Glutamatergic neuron (in vitro differentiated cells): ENCODE measurements at regions not wholly inside any gene's neighbourhood (a gene's known extent, or its start where the extent isn't known, plus 50 kb on each side); places are given as distances from the start of the nearest gene placed in this dataset.

Experiments
- DNase-seq: peaks from one replicate; pipeline ENCODE4 v3.0.0; 2022
- H3K27ac Mint-ChIP-seq: one replicate; pipeline ENCODE4 v1.8.0; 2020; ENCODE audit warnings: mild to moderate bottlenecking, mixed read lengths, inconsistent platforms; ENCODE audit not compliant: unreplicated experiment
- H3K27me3 Mint-ChIP-seq: one replicate; pipeline ENCODE4 v1.8.0; 2020; ENCODE audit warnings: mild to moderate bottlenecking, moderate library complexity, mixed read lengths, inconsistent platforms; ENCODE audit not compliant: unreplicated experiment
- H3K36me3 Mint-ChIP-seq: one replicate; pipeline ENCODE4 v1.8.0; 2020; ENCODE audit warnings: mild to moderate bottlenecking, mixed read lengths, inconsistent platforms; ENCODE audit not compliant: unreplicated experiment
- H3K4me1 Mint-ChIP-seq: one replicate; pipeline ENCODE4 v1.8.0; 2020; ENCODE audit warnings: mild to moderate bottlenecking, low read depth, mixed read lengths, inconsistent platforms; ENCODE audit not compliant: unreplicated experiment
- H3K4me3 Mint-ChIP-seq: one replicate; pipeline ENCODE4 v1.8.0; 2020; ENCODE audit warnings: mild to moderate bottlenecking, mixed read lengths, inconsistent platforms; ENCODE audit not compliant: unreplicated experiment
- H3K9me3 Mint-ChIP-seq: one replicate; pipeline ENCODE4 v1.8.0; 2020; ENCODE audit warnings: mild to moderate bottlenecking, moderate library complexity, mixed read lengths, inconsistent platforms; ENCODE audit not compliant: unreplicated experiment
- TF ChIP-seq, protein P1 (sequence below): fragments of 200-600 bp; sonication (generic); IDR thresholded peaks from one replicate; pipeline ENCODE4 v1.5.0; 2021; ENCODE audit not compliant: partially characterized antibody, unreplicated experiment

DNA sequence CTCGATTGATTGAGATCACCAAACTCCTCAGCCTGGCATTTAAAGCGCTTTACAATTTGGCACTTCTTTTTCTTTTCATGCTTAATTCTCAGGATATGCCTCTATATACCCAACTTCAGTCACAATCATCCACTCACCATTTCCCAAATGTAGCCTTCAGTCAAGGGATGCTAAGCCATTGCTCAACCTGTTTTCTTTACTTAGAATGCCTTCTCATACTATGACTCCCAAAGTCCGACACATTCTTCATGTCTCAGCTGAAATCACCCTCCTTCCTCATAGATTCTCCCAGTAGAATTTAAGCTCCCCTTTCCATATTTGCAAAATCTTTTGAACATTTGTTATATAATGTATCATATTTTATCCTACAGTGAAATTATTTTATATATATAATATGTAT lies 467.0 kb downstream of the LRIG3 start:
- H3K27ac Mint-ChIP-seq: no peak overlapping the region
- no peaks in the 10 kb centered on the region for H3K36me3 Mint-ChIP-seq
- H3K4me3 Mint-ChIP-seq: no peak overlapping the region

DNA sequence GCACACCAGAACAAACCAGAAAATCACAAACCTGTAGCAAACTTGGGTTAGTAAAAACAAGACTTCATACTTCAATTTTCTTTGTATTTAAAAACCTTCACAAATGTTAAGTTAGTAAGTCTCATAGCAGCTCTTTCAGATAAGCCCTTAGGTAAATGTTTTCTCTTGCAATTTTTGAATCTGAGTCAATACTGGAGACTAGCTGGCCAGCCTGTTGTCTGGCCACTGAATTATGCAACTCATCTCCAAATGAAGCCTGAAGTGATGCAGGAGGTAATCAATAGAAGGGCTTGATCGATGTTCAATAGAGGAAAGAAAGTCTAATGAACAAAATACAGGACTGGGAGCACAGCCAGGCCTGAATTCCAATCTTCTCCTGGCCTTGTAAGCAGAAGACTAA lies 465.2 kb downstream of the LRIG3 start:
- Mint-ChIP-seq H3K4me1 (no peaks in the 10 kb centered on the region), H3K36me3 (no peaks in the 10 kb centered on the region), H3K4me3 (no peak overlapping the region), H3K27ac (no peak overlapping the region), H3K9me3 (peaks cover 1% of the 10 kb centered on the region), H3K27me3 (no peaks in the 10 kb centered on the region)
- TF ChIP-seq, protein P1, sequence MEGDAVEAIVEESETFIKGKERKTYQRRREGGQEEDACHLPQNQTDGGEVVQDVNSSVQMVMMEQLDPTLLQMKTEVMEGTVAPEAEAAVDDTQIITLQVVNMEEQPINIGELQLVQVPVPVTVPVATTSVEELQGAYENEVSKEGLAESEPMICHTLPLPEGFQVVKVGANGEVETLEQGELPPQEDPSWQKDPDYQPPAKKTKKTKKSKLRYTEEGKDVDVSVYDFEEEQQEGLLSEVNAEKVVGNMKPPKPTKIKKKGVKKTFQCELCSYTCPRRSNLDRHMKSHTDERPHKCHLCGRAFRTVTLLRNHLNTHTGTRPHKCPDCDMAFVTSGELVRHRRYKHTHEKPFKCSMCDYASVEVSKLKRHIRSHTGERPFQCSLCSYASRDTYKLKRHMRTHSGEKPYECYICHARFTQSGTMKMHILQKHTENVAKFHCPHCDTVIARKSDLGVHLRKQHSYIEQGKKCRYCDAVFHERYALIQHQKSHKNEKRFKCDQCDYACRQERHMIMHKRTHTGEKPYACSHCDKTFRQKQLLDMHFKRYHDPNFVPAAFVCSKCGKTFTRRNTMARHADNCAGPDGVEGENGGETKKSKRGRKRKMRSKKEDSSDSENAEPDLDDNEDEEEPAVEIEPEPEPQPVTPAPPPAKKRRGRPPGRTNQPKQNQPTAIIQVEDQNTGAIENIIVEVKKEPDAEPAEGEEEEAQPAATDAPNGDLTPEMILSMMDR: no peak
- DNase-seq: no peak

More for the DNA sequence above, 467.0 kb downstream of the LRIG3 start:
- TF ChIP-seq, protein P1: no peak
- DNase-seq: no peak
- H3K4me1 Mint-ChIP-seq: no peaks in the 10 kb centered on the region
- H3K27me3 Mint-ChIP-seq: no peaks in the 10 kb centered on the region
- H3K9me3 Mint-ChIP-seq: peaks cover 1% of the 10 kb centered on the region

DNA sequence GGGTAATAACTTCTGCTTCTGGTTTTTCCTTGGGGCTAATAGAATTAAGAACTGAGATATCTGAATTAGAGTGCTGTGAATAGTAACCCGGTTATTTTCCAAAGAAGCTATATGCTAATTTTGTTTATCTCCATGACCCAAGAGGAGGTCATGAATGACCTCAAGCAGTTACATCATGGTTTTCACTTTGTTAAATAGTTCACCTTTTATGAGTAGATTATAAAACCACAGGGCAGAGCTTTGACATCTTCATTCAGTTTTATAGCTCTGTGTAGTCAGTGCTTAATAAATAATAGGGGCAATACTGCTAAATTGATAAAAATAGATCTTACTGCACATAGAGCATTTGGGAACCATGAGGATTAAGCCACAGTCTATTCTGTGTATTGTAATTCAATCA lies 462.2 kb downstream of the LRIG3 start:
- Mint-ChIP-seq H3K9me3 (peaks cover 1% of the 10 kb centered on the region), H3K4me1 (no peaks in the 10 kb centered on the region), H3K4me3 (no peak overlapping the region), H3K36me3 (no peaks in the 10 kb centered on the region), H3K27ac (no peak overlapping the region), H3K27me3 (no peaks in the 10 kb centered on the region)
- DNase-seq: no peak
- TF ChIP-seq, protein P1: no peak

GRCh38 chr12:58459191-58459590 lies 461.1 kb downstream of the LRIG3 start:
- TF ChIP-seq, protein P1: no peak
- H3K36me3 Mint-ChIP-seq: no peaks in the 10 kb centered on the region
- H3K9me3 Mint-ChIP-seq: no peaks in the 10 kb centered on the region
- no peak overlapping the region for H3K4me3 Mint-ChIP-seq
- H3K27ac Mint-ChIP-seq: no peak overlapping the region
- DNase-seq: no peak
- H3K4me1 Mint-ChIP-seq: no peaks in the 10 kb centered on the region
- H3K27me3 Mint-ChIP-seq: no peaks in the 10 kb centered on the region

DNA sequence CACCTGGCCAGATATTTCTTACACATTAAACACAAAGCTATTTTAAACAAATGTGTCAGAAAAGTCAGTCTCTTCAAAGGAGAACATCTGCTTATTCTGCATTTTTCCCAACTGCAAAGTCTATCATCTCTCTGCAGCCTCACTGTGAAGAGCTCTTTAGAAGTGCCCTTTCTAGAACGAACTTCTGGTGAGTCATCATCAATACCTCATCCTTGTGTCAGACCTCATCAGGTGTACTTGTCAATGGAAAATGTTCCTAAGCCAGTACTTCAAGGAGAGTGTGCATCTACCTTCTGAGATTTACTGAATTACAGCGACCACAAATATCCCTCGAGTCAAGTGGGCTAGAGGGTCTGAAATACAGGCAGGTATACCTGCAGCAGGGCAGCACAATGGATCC lies 457.3 kb downstream of the LRIG3 start:
- Mint-ChIP-seq H3K27me3 (no peaks in the 10 kb centered on the region), H3K9me3 (no peaks in the 10 kb centered on the region), H3K4me1 (no peaks in the 10 kb centered on the region), H3K4me3 (no peak overlapping the region), H3K27ac (no peak overlapping the region), H3K36me3 (no peaks in the 10 kb centered on the region)
- TF ChIP-seq, protein P1: no peak
- no peak for DNase-seq
